ENCODE measurements at regions not wholly inside any gene's neighbourhood (a gene's known extent, or its start where the extent isn't known, plus 50 kb on each side); places are given as distances from the start of the nearest gene placed in this dataset.
"Not testable (repeated sequence)": the region's sequence is repeated elsewhere in the genome, so short reads cannot be mapped to it uniquely, and the experiment has no call there.

DNA sequence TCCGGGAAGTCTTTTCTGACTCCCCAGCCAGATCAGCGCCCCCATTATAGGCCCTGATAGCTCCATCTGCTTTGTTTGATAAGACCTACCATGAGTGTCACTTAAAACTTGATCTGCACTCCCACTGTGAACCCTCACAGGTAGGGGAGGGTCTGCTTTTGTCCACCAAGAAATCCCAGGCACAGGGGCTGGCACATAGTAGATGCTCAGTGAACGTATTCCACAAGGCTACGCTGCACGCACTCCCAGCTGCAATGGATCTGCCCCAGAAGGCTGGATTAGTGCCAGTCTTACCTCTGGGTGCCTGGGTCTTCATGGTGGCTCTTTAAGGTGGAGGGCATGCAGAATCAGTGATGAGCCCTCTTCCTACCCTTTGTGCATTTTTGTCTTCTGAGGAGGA lies 447.1 kb downstream of the PTPRU start:
- Histone ChIP-seq H3K4me3 (ENCODE audit: low read depth in 1 of 2, low read length in 1 of 2) (no peak overlapping the region), H3K27me3 (peaks cover 7% of the 10 kb centered on the region), H3K36me3 (no peaks in the 10 kb centered on the region), H3K4me1 (ENCODE audit: control insufficient read depth in 1 of 2, insufficient read depth in 1 of 2, low read depth in 1 of 2, low read length in 1 of 2) (no peaks in the 10 kb centered on the region), H3K9me3 (no peaks in the 10 kb centered on the region), H3K27ac (no peak overlapping the region)
- TF ChIP-seq, protein P1, sequence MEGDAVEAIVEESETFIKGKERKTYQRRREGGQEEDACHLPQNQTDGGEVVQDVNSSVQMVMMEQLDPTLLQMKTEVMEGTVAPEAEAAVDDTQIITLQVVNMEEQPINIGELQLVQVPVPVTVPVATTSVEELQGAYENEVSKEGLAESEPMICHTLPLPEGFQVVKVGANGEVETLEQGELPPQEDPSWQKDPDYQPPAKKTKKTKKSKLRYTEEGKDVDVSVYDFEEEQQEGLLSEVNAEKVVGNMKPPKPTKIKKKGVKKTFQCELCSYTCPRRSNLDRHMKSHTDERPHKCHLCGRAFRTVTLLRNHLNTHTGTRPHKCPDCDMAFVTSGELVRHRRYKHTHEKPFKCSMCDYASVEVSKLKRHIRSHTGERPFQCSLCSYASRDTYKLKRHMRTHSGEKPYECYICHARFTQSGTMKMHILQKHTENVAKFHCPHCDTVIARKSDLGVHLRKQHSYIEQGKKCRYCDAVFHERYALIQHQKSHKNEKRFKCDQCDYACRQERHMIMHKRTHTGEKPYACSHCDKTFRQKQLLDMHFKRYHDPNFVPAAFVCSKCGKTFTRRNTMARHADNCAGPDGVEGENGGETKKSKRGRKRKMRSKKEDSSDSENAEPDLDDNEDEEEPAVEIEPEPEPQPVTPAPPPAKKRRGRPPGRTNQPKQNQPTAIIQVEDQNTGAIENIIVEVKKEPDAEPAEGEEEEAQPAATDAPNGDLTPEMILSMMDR (IDR thresholded peaks at IDR 0.05) = no peak

DNA sequence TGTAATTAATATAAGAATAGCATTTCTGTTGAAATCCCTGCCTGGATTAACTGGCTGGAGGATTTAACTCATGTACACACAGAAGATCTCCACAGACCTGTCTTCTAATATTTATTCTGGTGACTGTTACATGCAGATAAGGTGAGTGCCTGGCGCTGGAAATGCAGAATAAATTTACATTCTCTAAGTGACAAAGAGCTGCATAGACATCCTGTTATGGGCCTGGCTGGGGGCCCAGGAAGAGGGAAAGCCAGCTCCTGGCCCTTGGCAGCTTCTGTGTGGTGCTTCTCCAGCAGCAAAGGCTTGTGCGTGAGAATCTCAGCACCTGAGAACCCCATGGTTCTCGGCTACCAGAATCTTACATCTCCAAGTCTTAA lies 446.6 kb downstream of the PTPRU start:
- Histone ChIP-seq H3K4me1 (ENCODE audit: control insufficient read depth in 1 of 2, insufficient read depth in 1 of 2, low read depth in 1 of 2, low read length in 1 of 2) (no peaks in the 10 kb centered on the region), H3K27me3 (peaks cover 1% of the 10 kb centered on the region), H3K27ac (no peak overlapping the region), H3K36me3 (no peaks in the 10 kb centered on the region), H3K4me3 (ENCODE audit: low read depth in 1 of 2, low read length in 1 of 2) (no peak overlapping the region), H3K9me3 (no peaks in the 10 kb centered on the region)
- TF ChIP-seq, protein P1 (IDR thresholded peaks at IDR 0.05) = no peak

GRCh38 chr1:29682171-29682918 lies 446.0 kb downstream of the PTPRU start:
- Histone ChIP-seq H3K4me1 (ENCODE audit: control insufficient read depth in 1 of 2, insufficient read depth in 1 of 2, low read depth in 1 of 2, low read length in 1 of 2) (no peaks in the 10 kb centered on the region), H3K27ac (no peak overlapping the region), H3K4me3 (ENCODE audit: low read depth in 1 of 2, low read length in 1 of 2) (no peak overlapping the region), H3K27me3 (no peaks in the 10 kb centered on the region), H3K9me3 (no peaks in the 10 kb centered on the region), H3K36me3 (no peaks in the 10 kb centered on the region)
- TF ChIP-seq, protein P1 (IDR thresholded peaks at IDR 0.05) = no peak

DNA sequence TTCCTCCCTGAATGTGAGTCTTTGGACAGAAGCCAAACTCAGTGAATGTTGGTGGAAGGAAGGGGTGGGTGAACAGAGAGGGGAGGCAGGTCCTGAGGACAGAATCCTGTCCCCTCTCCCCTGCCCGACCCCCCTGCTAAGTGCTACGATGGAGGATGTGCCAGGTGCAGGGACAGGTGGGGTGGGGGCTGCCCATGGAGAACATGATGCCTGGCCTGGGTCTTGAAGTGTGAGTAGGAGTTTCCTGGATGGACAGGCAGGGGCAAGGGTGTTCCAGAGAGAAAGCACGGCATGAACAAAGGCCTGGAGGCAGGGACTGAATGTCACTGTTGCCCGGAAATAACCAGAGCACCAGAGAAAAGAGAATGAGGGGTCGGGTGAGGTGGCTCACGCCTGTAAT lies 445.1 kb downstream of the PTPRU start:
- not testable (repeated sequence) for H3K36me3 ChIP-seq; H3K4me1 ChIP-seq (ENCODE audit: control insufficient read depth in 1 of 2, insufficient read depth in 1 of 2, low read depth in 1 of 2, low read length in 1 of 2); H3K9me3 ChIP-seq; H3K27ac ChIP-seq; H3K27me3 ChIP-seq; H3K4me3 ChIP-seq (ENCODE audit: low read depth in 1 of 2, low read length in 1 of 2)

DNA sequence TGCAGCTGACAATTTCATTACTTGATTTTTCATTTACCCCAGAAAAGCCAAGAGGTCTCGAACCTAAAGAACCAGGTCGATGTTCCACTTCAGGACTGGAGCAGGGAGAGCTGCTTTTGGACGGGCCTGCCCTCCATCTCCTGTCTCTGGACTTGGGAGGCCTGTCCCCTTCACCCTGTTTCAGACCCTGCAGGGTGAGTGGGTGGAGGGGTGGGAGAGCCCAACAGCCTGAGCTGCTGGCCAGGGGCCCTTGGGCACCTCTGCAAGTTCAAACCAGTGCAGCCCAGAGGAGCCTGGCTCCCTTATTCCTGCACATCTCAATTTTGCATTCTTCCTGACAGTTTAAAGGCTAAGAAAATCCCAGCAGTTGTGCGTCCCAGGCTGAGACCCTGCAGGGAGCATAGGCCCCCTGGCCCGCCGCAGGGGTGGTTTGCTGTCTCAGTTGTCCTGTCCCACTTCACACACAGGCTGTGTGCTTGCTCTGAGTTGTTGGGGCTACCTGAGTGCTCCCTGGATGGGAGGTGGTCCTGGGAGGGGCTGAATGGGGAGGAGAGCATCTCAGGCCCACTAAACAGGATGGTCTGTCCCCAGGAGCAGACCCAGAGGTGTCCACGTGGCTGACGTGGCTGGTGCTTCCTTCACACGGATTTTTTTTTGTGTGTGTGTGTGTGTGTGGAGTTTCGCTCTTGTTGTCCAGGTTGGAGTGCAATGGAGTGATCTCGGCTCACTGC lies 443.7 kb downstream of the PTPRU start:
- no peak overlapping the region for H3K27ac ChIP-seq
- H3K9me3 ChIP-seq = no peaks in the 10 kb centered on the region
- H3K36me3 ChIP-seq = no peaks in the 10 kb centered on the region
- TF ChIP-seq, protein P1 (IDR thresholded peaks at IDR 0.05) = no peak
- no peaks in the 10 kb centered on the region for H3K4me1 ChIP-seq (ENCODE audit: control insufficient read depth in 1 of 2, insufficient read depth in 1 of 2, low read depth in 1 of 2, low read length in 1 of 2)
- no peaks in the 10 kb centered on the region for H3K27me3 ChIP-seq
- no peak overlapping the region for H3K4me3 ChIP-seq (ENCODE audit: low read depth in 1 of 2, low read length in 1 of 2)

DNA sequence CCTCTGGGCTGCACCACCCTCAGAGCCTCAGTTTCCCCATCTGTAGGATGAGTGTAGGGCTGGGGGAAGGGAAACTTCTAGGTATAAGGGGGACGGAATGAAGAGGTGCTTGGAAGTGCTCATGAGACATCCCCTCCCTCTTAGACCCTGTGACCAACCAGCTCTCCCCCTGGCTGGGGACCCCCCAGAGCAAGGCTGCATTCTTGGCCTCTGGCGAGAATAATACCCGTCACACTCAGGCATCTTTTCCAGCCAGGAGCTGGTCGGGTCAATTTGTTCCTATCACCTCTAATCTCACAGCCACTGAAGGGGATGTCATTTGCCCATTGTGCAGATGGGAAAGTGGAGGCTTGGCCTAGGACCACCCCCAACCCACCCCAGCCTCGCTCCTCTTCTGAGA lies 443.0 kb downstream of the PTPRU start:
- no peaks in the 10 kb centered on the region for H3K4me1 ChIP-seq (ENCODE audit: control insufficient read depth in 1 of 2, insufficient read depth in 1 of 2, low read depth in 1 of 2, low read length in 1 of 2)
- no peaks in the 10 kb centered on the region for H3K27me3 ChIP-seq
- H3K9me3 ChIP-seq = no peaks in the 10 kb centered on the region
- TF ChIP-seq, protein P1 (IDR thresholded peaks at IDR 0.05) = no peak
- H3K4me3 ChIP-seq (ENCODE audit: low read depth in 1 of 2, low read length in 1 of 2) = no peak overlapping the region
- no peaks in the 10 kb centered on the region for H3K36me3 ChIP-seq
- no peak overlapping the region for H3K27ac ChIP-seq
